Stimulated activated CD8-positive, alpha-beta memory T cell treated with anti-CD3 and anti-CD28 coated beads, Interleukin-15, amount 100 ng/mL, for 24 hours (primary cell): ENCODE measurements at regions not wholly inside any gene's neighbourhood (a gene's known extent, or its start where the extent isn't known, plus 50 kb on each side); places are given as distances from the start of the nearest gene placed in this dataset.

Experiments
- DNase-seq: peaks from one replicate; pipeline ENCODE4 v3.0.0-alpha.2; 2020; ENCODE audit warnings: low read depth

DNA sequence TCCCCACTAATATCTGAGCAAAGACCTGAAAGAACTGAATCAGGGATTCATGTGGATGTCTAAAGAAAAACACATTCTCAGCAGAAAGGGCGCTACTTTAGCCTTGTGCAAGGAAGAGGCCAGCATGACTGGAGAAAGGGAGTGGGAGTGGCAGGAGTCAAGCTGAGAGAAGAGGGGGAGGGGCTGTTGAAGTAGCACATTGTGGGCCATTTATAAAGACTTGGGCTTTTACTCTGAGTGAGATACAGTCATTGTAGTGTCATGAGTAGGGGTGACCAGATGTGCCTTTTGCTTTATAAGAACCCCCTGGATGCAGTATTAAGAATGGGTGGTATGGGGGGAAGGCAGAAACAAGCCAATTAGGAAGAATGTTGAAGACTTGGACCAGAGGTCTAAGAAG, 452.8 kb downstream of the ENC1 start:
- no peak for DNase-seq

DNA sequence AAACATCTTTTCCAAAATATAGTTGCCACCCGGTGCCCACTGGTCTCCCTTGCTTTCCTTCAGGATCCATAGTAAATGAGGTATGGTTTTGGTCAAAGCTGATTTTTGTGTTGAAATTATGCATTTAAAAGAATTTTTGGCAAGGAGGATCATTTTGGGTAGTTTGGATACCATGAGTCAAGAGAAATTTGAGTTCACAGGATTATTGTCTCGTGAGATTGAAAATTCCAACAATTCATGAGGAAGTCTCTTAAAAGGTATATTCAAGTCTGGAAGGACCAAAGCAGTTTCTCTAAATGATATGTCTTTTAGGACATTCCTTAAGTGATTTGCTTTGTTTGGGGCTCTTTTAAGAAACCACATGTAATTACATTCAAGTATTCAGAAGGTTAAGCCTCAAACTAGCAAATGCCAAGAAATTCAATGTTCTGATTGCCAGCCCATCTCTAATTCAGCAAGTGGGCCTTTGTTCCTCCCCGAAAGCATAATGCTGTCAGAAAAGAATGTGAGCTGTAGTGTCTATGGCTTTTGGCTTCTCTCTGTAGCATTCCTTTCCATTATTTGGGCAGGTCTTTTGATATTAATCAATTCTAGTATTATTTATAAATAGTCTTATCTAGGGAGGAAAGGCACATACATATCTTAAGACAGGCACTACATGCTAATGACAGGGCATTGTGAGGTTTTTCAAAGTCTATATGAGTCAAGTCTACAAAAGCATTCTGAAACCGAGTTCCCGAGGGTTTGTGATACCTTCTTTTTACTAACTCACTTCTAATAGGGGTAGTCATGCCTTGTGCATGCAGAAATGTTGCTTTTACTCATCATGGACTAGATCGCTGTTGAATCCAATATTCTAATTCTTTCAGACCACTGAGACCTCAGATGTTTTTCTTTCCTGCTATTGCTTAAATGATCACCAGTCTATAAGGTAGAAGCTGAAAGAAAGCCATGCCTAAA, 453.9 kb downstream of the ENC1 start:
- DNase-seq, result no peak

DNA sequence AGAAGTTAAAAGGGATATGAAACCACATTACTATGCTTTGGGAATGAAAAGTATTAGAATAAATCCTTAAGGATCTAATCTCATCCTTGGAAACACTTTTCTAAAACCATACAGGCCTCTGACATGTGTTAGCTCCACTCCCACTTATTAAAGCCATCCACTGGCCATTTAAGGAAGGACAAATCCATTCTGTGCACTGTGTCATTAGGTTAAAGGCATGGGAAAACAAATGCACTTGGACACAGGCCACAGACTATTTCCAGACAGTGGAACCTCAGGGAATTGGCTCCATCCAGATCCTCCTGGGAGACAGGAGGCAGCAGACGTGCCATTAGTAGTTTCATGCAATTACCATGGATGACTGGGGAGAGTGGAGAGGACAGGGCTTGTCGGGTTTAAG, 454.9 kb downstream of the ENC1 start:
- DNase-seq, result no peak

DNA sequence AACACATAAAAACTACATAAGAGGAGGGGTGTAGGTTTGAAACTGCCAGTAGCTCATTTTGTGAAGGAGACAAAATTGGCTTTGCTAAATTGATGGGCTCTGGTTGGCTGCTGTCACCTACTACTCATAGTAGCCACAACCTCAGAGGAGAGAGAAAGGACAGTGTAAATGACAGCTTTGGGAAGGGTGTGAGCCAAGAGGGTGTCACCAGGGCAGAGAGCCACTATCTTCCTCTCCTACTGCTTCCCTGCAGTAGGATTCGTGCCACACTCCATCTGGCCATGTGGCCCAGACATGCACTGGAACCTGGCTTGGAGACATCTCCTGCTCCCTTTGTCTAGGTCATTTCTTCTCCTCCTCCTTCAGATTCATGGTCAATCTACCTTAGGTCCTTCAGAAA, 455.9 kb downstream of the ENC1 start:
- no peak for DNase-seq

DNA sequence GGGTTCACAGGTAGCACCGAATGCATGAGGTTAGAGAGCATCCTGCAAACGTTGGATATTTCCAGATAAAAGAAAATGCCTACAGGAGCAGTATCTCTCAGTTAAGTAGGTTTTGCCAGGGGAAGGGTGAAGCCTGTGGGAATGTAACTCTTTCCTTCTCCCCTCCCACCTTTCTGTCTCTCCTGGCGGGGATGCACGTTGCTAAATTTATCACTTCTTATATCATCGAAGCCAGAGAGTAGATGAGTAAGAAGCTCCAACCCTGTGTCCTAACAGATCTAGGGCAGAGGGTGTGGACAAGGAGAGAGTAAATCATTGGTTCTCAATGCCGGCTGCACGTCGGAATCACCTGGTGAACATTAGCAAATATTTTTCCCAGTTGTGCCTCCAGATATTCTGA, 457.5 kb downstream of the ENC1 start:
- DNase-seq, result no peak

DNA sequence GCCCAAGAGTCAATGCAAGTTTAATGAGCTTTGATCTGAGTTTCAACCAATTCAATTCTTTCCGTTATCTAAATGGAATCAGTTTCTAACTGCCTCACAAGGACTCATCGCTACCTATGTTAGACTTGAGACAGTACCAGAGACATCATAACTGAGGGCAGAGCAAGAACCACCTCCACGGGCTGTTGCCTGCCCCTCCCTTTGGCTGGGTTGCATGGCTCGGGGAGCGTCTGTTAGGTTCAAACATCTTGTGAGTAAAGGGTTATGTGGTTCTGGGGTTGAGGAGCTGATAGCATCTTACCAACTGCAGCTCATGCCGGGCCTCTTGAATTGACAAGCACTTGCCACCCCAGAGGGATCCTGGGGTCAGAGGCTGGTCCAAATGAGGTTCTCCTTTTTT, 457.9 kb downstream of the ENC1 start:
- DNase-seq, result no peak

DNA sequence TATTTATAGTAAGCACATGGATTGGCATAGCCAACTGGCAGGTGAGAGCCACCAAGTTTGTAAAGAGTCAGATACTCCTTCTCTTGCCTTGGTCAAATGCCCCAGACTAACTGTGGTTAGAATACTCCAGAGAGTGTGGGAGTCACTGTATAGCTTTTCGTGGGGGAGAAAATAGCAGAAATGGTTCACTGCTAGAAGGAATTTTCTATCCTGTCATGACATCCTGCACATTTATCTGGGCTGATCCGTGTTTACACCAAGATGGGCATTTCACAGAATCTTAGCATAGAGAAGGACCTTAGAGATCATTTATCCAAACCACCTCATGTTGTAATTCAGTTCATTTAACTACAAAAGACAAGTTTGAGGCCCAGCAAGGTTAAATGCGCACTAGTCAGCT, 460.8 kb downstream of the ENC1 start:
- no peak for DNase-seq

DNA sequence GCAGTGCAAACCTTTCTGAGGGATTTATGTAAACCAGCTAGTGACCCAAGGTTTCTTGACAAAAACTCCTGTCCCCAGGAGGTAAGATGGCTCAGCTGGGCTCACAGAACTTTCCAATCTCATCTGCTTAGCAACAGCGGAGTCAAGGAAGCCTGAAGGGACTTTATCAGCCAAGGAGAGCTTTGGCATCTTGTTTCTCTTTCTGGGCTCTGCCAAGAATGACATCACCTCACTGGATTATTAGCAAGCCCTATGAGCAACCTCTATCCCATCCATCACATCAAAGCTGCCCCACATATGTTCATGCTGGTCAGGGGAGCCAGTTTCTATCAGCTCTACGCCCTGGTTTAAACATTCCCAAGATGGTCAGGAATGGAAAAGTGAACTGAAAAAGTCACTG, 461.3 kb downstream of the ENC1 start:
- no peak for DNase-seq

DNA sequence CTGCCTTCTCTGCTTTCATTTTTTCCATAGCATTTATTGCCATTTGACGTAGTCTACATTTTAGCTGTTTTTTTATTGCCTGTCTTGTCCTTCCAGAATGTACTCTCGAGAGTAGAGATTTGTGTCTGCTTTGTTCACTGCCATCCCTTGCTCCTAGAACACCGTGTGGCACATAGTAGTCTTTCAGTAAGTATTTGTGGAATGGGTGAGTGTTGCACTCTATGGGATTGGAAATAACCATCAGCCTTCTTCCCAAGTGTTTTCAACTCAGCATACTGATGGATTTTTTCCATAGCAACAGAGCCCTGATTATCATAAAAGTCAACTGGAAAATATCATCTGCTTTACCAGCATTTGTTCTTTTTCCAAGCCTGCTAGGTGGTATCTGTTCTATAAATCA, 462.6 kb downstream of the ENC1 start:
- no peak for DNase-seq

DNA sequence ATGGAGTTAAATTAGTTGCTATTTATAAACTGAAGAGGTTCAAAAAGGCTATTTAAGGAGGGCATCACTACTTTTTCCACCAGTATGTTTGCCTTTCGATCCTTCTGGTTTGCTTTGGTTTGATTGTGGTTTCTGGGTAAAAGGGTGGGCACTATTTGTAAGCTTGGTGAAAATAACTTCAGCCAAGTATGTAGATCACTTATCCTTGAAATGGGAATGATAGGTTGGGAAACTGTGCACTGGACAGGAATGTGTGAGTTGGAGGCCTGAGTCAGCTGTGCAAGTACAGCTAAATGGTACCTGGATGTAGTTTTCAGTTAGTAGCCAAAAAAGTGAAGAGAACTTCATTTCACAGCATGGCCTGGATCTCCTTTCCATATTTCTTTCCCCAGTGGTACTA, 466.2 kb downstream of the ENC1 start:
- no peak for DNase-seq

DNA sequence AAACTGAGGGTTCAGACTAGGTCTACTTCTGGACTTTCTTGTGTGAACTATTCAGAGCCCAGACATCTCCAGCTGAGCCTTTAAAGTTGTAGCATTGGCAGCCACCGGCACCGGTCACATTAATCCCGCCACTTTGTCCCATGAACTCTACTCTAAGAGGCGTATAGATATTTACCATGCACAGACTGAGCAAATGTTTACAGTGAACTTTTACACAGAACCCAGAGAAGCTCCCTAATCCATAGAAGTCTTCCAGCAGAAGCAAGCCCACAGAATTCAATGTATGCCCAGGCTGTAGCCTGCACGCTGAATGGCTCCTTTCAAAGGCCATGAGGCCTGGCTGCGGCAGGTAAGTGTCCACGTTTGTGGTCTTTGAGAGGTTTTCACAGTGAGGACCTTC, 466.9 kb downstream of the ENC1 start:
- DNase-seq, result no peak

DNA sequence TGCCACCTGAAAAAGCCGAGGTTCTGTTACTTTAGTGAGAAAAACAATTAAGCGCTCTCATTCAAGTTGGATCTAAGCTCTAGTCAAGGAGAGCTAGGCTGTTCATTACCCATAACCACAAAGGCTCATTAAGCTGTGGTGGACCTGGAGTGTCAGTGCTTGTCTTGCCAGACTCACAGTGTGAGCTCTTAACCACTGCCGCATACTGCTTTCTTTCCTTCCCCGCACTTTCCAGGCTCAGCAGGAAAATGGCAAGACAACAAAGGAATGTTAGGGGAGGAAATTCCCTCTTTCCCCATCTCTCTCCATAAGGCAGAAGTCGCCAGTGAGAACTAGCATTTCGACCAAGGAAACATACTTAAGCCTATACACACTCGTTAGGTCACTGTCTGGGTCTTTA, 467.3 kb downstream of the ENC1 start:
- DNase-seq, result no peak

DNA sequence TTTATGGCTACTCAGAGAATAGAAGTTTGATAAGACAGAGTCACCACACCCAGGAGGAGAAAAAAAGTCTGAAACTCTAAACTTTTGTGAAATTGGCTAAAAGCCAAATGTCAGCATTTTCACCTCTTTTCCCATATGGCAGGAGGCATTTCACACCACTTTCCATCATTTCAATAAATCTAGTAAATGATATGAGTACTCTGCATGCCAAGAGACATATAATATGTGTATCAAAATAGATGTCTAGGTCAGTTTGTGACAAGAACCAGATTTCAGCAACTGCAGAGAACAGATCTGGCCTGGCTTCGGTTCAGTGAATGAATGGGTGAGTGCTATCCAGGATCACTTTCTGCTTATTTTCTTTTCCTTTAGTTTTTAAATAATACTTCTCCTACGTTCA, 470.8 kb downstream of the ENC1 start:
- DNase-seq, result no peak

DNA sequence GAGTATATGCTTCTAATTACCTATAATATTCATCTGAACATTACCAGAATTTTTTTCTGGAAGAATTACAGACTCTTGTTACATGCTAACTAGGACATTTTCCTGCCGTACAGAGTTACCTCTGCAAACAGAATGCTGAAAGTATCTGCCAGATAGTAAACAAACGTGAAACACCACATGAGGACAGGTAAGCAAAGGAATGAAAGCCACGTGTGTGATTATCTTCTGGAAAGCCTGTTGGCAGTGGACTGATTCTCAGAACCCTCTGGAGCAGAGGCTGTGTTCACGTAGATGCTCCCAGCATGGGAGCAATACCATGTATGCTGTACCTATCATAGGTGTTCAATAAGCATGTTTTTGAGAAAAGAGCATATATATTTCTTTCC, 472.6 kb downstream of the ENC1 start:
- no peak for DNase-seq

DNA sequence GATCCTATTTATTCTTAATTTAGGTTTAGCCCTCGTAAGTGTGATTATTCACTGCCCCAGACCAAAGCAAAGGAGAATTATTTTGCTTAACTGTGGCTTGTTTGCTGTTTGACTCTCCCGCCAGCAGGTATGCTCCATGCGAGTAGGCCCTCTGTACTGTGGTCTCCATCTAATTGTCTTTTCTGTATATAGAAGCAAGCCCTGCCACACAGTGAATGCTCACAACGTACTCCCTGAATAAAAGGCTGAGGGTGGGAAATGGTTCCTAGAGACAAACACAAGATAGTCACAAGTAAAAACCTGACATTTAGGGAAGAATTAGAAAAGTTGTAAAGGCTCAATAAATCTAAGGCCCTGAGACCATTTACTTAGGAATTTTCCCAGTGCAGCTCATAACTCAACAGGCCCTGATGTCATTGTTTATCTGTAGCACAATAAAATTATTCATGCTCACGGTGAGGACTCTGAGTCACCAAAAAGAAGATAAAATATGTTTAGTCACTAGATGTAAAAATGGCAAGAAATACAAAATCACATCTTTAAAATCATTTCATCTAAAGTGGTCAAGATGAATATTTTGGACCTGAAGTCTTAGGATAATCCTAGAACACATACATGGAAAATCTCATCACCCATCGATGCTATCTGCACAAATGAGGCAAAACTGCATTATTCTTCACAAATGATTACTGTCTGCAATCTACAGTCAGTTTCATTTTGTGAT, 473.2 kb downstream of the ENC1 start:
- no peak for DNase-seq

DNA sequence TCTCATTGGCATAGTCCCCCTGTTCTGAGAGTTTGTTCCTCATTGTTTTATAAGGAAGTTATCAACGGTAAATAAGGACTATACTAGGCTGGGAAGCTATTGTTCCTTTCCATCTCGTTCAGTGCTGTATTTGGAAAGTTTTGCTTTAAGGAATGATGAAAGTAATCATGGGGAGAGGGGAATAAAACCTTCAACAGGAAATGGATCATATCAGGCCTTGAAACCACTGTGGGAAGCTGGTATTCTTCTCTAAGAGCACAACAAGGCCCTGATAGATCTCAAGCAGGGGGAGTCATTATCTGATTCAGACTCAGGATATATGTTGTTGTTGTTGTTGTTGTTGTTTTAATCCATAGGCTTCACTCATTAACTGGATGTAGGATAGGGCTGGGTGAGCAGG, 474.5 kb downstream of the ENC1 start:
- no peak for DNase-seq

DNA sequence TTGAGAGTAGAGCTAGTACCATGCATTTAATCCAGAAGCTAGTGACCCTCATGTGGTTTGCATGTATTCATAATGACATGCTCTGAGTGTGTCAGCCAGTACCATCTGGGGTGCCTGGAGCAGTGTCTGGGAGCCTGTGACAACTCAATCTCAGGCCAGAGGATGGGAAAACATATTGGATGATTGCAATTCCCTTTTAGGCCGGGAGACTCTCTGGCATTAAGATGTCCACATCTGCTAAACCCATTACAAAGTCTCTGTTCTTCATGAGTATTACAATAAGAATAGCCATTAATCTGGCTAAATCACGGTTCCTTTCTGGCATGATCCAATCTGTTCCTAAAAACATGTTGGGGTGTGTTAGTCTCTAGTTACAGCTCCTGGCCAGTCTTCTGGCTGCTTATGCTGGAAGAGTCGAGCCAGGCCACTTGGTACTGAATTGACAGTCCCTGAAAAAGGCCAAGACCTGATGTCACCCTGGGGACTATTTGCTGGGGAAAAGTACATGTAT, 475.7 kb downstream of the ENC1 start:
- no peak for DNase-seq

DNA sequence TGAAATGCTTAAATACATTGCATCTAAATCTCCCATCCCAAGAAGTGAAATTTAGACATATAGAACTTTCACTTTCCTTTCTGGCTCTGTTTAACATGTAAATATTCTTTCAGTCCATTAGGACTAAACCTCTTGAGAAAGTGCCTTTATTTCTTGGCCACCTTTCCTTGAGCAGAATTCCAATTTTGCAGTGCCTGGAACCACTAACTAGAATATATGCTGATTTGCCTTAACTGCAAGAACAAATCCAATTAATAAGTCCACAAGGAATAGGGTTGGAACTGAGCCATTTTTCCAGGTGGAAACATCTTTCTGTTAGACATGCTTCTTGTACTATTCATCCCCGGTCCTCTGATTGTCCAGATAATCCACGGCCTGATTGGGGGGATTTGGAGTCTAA, 478.0 kb downstream of the ENC1 start:
- no peak for DNase-seq

DNA sequence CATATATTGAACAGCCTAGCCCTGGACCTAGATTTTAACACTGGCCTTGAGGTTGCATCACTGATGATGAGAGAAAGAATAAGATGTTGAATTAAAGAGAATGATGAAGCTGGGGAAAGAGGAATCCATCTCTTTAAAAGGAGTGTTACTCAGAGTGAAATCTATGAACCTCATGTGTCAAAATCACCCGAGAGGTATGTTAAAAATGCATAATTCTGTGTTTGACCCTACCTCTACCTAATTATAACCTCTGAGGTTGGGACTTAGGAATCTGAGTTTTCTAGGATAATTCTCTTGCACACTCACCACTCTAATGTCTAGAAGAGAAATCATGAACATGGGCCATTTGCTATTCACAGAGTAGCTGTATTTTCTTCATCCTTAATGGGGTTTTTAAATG, 479.4 kb downstream of the ENC1 start:
- no peak for DNase-seq

DNA sequence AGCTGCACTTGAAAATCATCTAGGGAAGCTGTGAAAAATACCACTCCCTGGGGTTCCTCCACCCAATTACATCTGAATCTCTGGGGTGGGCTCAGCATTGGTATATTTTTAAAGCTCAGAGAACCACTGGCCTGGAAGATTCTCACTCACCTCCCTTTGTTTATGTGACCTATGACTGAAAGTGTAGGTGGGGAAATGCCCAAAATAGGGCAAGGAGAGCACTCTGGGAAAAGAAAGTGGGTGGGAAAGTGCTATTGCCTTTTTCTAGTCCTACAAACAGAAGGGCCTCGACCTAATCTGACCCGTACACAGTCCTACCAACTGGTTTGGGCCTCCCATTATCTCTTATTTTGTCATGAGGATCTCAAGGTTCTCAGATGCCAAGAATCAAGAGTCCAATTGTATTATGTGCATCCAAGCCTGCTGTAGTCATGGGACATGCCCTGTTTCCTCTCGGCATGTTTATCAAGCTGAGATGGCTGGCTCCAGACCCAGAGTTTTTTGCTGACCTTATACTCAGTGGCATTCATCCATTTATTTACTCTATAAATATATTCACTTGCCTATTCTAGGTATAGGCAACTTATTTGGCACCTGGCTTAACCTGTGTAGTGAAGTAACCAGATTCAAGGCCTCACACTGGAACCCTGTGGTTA, 483.7 kb downstream of the ENC1 start:
- DNase-seq, result no peak

DNA sequence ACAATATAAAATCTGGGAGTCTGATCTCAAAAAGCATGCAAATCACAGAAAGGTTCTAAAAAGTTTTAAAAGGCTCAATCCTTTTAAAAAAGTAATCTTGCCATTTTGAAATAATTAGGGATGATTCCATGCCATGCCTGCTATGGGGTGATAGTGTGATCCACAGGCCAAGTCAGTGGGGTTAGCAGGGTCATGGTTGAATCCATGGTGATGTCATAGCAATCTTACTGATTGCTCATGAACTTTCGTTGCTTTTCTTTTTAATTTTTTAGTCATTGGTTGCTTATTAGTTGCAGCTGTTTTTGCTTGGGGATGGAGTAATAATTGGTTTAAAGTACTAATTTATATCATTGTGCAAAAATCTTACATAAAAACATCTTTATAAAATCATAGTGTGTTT, 485.0 kb downstream of the ENC1 start:
- DNase-seq, result no peak

DNA sequence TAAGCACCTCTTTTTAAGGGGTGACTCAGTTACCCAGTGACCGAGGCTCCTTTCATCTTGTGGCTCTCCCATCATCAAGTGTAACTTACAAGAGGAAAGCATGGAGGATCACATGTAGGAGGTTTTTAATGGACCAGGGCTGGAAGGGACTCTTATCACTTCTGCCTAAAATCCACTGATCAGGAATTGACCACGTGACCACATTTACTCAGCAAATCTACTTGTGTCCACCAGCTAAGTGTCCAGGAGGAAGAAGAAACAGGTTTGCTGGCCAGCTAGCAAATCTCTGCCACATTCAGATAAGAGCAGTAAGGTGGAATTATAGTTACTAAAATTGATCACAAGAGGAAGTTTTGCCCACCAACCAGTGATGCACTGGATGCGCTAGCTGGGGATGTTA, 486.0 kb downstream of the ENC1 start:
- DNase-seq, result no peak

DNA sequence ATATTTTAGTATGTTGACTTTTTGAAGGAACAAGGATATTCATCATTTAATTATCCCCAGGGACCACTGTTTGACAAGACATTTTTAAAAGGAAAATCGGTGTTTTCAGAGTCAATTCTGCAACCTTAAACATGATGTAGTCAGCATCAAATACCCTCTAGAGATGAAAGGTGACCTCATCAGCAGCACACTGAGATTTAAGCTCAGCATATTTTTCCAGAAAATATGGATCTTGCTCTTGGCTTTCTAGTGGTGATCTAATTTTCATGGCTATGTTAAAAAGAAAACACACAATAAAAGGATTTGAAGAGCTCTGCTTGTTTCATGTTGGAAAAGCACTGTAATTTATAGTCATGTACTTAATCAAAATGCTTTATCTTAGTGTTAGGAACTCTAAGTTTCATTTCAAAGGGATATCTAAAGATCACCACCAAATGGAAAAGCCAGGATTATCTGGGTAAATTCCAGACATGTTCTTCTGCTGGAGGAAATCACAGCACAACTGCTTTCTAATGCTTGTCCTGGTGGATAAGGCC, 487.2 kb downstream of the ENC1 start:
- DNase-seq, result no peak
